SK-N-SH (cell line): ENCODE measurements at regions not wholly inside any gene's neighbourhood (a gene's known extent, or its start where the extent isn't known, plus 50 kb on each side); places are given as distances from the start of the nearest gene placed in this dataset.

Experiments
- CTCF ChIA-PET: fragments of 300-600, 350-600 bp; formaldehyde crosslinking; extraction: SDS; loops from one replicate; lab custom pipeline; 2021; lab: Yijun Ruan, JAX
- POLR2A ChIA-PET: fragments of 350-600 bp; sonication (Branson Sonifier 250); formaldehyde crosslinking; extraction: SDS; loops from one replicate; lab custom pipeline; 2020; ENCODE audit warnings: antibody characterized with exemption, inconsistent platforms; lab: Yijun Ruan, JAX
- DNase-seq: peaks from one replicate; pipeline ENCODE4 v3.0.0; 2012
- H2AFZ ChIP-seq: fragments of 200-600 bp; sonication (generic); 2 replicates; pipeline ENCODE4 v1.8.1; 2016; ENCODE audit warnings: antibody characterized with exemption, mild to moderate bottlenecking, low read depth
- H3F3A ChIP-seq: fragments of 200-600 bp; sonication (generic); replicated peaks from 2 replicates; pipeline ENCODE3; 2016; ENCODE audit warnings: antibody characterized with exemption, mild to moderate bottlenecking; ENCODE audit not compliant: insufficient read depth
- H3K27ac ChIP-seq, 2 experiments: fragments of 200-500 bp in 1 of 2; fragments of 200-600 bp in 1 of 2; sonication (Bioruptor generic) in 1 of 2; sonication (generic), shearing (Covaris generic) in 1 of 2; 2 replicates each; pipeline versions ENCODE4 v1.5.1 to v1.6.1; 2014 to 2016; ENCODE audit warnings: low read depth in 2 of 2, inconsistent platforms in 1 of 2, low read length in 1 of 2, mild to moderate bottlenecking in 1 of 2, mixed read lengths in 1 of 2
- H3K27me3 ChIP-seq: fragments of 200-600 bp; sonication (generic), shearing (Covaris generic); 2 replicates; pipeline ENCODE4 v1.6.1; 2016; ENCODE audit warnings: mixed run types; ENCODE audit not compliant: insufficient read depth
- H3K36me3 ChIP-seq, 2 experiments: fragments of 200-500 bp in 1 of 2; fragments of 200-600 bp in 1 of 2; sonication (Bioruptor generic) in 1 of 2; sonication (generic) in 1 of 2; replicated peaks in 1 of 2; 2 replicates each; pipeline versions ENCODE3 to v1.5.1; 2014 to 2016; ENCODE audit warnings: low read length in 1 of 2, mild to moderate bottlenecking in 1 of 2; ENCODE audit not compliant: insufficient read depth in 2 of 2, control insufficient read depth in 1 of 2
- H3K4me1 ChIP-seq, 2 experiments: fragments of 200-500 bp in 1 of 2; fragments of 200-600 bp in 1 of 2; sonication (Bioruptor generic) in 1 of 2; sonication (generic), shearing (Covaris generic) in 1 of 2; 2 replicates each; pipeline versions ENCODE4 v1.5.1 to v1.6.1; 2014 to 2016; ENCODE audit warnings: low read depth in 1 of 2, low read length in 1 of 2, mixed run types in 1 of 2; ENCODE audit not compliant: insufficient read depth in 2 of 2, control insufficient read depth in 1 of 2
- H3K4me2 ChIP-seq: fragments of 200-600 bp; sonication (generic), shearing (Covaris generic); 2 replicates; pipeline ENCODE4 v1.6.1; 2017; ENCODE audit warnings: mixed run types
- H3K4me3 ChIP-seq, 2 experiments: fragments of 200-500 bp in 1 of 2; fragments of 200-600 bp in 1 of 2; sonication (Bioruptor generic) in 1 of 2; sonication (generic), shearing (Covaris generic) in 1 of 2; 2 replicates each; pipeline versions ENCODE4 v1.5.1 to v1.8.1; 2014 to 2016; ENCODE audit warnings: low read depth in 2 of 2, inconsistent platforms in 1 of 2, low read length in 1 of 2, mild to moderate bottlenecking in 1 of 2, mixed read lengths in 1 of 2, moderate library complexity in 1 of 2
- H3K79me2 ChIP-seq: fragments of 200-600 bp; sonication (generic); 2 replicates; pipeline ENCODE4 v1.8.1; 2017; ENCODE audit warnings: mild to moderate bottlenecking; ENCODE audit not compliant: insufficient read depth
- H3K9ac ChIP-seq: fragments of 200-600 bp; sonication (generic); 2 replicates; pipeline ENCODE4 v1.6.1; 2017; ENCODE audit warnings: mixed run types
- H3K9me2 ChIP-seq: fragments of 200-600 bp; sonication (generic); 2 replicates; pipeline ENCODE4 v1.6.1; 2017; ENCODE audit warnings: mixed run types
- H3K9me3 ChIP-seq: fragments of 200-600 bp; sonication (generic); 2 replicates; pipeline ENCODE4 v1.6.1; 2017; ENCODE audit warnings: mixed run types, mild to moderate bottlenecking, moderate library complexity
- H4K20me1 ChIP-seq: fragments of 200-600 bp; sonication (generic); 2 replicates; pipeline ENCODE4 v1.6.1; 2017; ENCODE audit warnings: mild to moderate bottlenecking, mixed run types; ENCODE audit not compliant: insufficient read depth
- ELF1 ChIP-seq: IDR thresholded peaks from 2 replicates; pipeline ENCODE4 v1.4.0; 2012
- EZH2phosphoT487 ChIP-seq: fragments of 200-600 bp; sonication (generic); IDR thresholded peaks from 2 replicates; pipeline ENCODE4 v1.6.1; 2017; ENCODE audit warnings: low read depth, mixed run types, mild to moderate bottlenecking, antibody characterized with exemption, moderate library complexity, borderline replicate concordance
- FOSL2 ChIP-seq: IDR thresholded peaks from 2 replicates; pipeline ENCODE4 v1.4.0; 2012; ENCODE audit warnings: low read depth, mild to moderate bottlenecking, moderate library complexity, borderline replicate concordance
- FOXJ3 ChIP-seq: sonication (generic); formaldehyde crosslinking; IDR thresholded peaks from 2 replicates; pipeline ENCODE4 v1.5.1; 2020; ENCODE audit warnings: mild to moderate bottlenecking, missing genetic modification reagents
- FOXM1 ChIP-seq: IDR thresholded peaks from 2 replicates; pipeline ENCODE4 v1.4.0; 2012; ENCODE audit warnings: low read depth, mild to moderate bottlenecking
- GATA2 ChIP-seq: sonication (generic); formaldehyde crosslinking; IDR thresholded peaks from 2 replicates; pipeline ENCODE4 v1.5.0; 2020; ENCODE audit warnings: mild to moderate bottlenecking, missing genetic modification reagents
- IRF3 ChIP-seq: fragments of 150-350 bp; IDR thresholded peaks from 2 replicates; pipeline ENCODE4 v1.6.1; 2016; ENCODE audit warnings: mild to moderate bottlenecking, low read depth, low read length
- JUND ChIP-seq: IDR thresholded peaks from 2 replicates; pipeline ENCODE4 v1.4.0; 2012
- MEF2A ChIP-seq: IDR thresholded peaks from 2 replicates; pipeline ENCODE4 v1.4.0; 2012; ENCODE audit warnings: low read depth, borderline replicate concordance
- MXI1 ChIP-seq: IDR thresholded peaks from 2 replicates; pipeline ENCODE4 v1.6.1; 2012; ENCODE audit warnings: mild to moderate bottlenecking, low read depth, low read length, improper control_type of control experiment
- NFIC ChIP-seq: IDR thresholded peaks from 2 replicates; pipeline ENCODE4 v1.4.0; 2012; ENCODE audit warnings: borderline replicate concordance
- NRF1 ChIP-seq: IDR thresholded peaks from 2 replicates; pipeline ENCODE4 v1.6.1; 2012; ENCODE audit warnings: low read depth, mild to moderate bottlenecking, low read length
- PBX3 ChIP-seq: IDR thresholded peaks from 2 replicates; pipeline ENCODE4; 2012
- RAD21 ChIP-seq: IDR thresholded peaks from 2 replicates; pipeline ENCODE4 v1.6.1; 2012; ENCODE audit warnings: mild to moderate bottlenecking, low read length
- REST ChIP-seq: IDR thresholded peaks from 2 replicates; pipeline ENCODE4 v1.6.1; 2012; ENCODE audit warnings: mild to moderate bottlenecking, low read depth, low read length, moderate library complexity
- RFX5 ChIP-seq: IDR thresholded peaks from 2 replicates; pipeline ENCODE4 v1.6.1; 2012; ENCODE audit warnings: mild to moderate bottlenecking, improper control_type of control experiment, low read length
- RXRA ChIP-seq: IDR thresholded peaks from 2 replicates; pipeline ENCODE4 v1.4.0; 2012; ENCODE audit warnings: low read depth, mild to moderate bottlenecking, borderline replicate concordance
- SIN3A ChIP-seq: IDR thresholded peaks from 2 replicates; pipeline ENCODE4 v1.6.1; 2012; ENCODE audit warnings: low read depth, mild to moderate bottlenecking, low read length, moderate library complexity, borderline replicate concordance
- USF1 ChIP-seq: IDR thresholded peaks from 2 replicates; pipeline ENCODE4 v1.4.0; 2012; ENCODE audit warnings: low read depth, borderline replicate concordance
- USF2 ChIP-seq: fragments of 150-350 bp; IDR thresholded peaks from 2 replicates; pipeline ENCODE4 v1.6.1; 2017; ENCODE audit warnings: antibody characterized with exemption, low read length, low read depth, borderline replicate concordance
- YY1 ChIP-seq: IDR thresholded peaks from 2 replicates; pipeline ENCODE4 v1.4.0; 2012; ENCODE audit warnings: low read depth, mild to moderate bottlenecking
- WGBS: methylation state at CpG from one replicate; pipeline ENCODE4 v1.1.6; 2017; ENCODE audit warnings: low lambda C conversion rate; 5-methylcytosine and 5-hydroxymethylcytosine counted together

GRCh38 chr10:100661520-100661919 is 83.9 kb upstream of the PAX2 start:
- CTCF ChIA-PET = interaction anchor here (1.6 to 2.3 kb wide), 2 partner anchors 9 to 82 kb away, joined by 5 to 7 read pairs; no protein-coding TSS in a partner anchor

GRCh38 chr10:100662067-100662466 is 83.3 kb upstream of the PAX2 start:
- peaks cover 0 to 2% of the 10 kb centered on the region in 2 experiments; a peak in 1 of 4 replicates for H3K4me1 ChIP-seq
- H3F3A ChIP-seq = no peaks in the 10 kb centered on the region
- ChIA-PET POLR2A (no interaction called here), CTCF (interaction anchor here (1.6 kb wide), 1 partner anchor 81 kb away, joined by 5 read pairs; no protein-coding TSS in a partner anchor)
- H3K9me2 ChIP-seq = no peaks in the 10 kb centered on the region
- no peaks in the 10 kb centered on the region for H3K36me3 ChIP-seq
- no peak overlapping the region for H2AFZ ChIP-seq
- H3K27me3 ChIP-seq = peaks cover 43% of the 10 kb centered on the region
- H3K4me3 ChIP-seq = no peak overlapping the region
- 52% methylated on average over 7 of the region's 7 CpGs for WGBS
- H3K79me2 ChIP-seq = no peaks in the 10 kb centered on the region
- H3K4me2 ChIP-seq = no peak overlapping the region
- no peak overlapping the region for H3K9ac ChIP-seq
- no peaks in the 10 kb centered on the region for H3K9me3 ChIP-seq
- H3K27ac ChIP-seq = no peak overlapping the region
- no peaks in the 10 kb centered on the region for H4K20me1 ChIP-seq
- DNase-seq = no peak
- TF ChIP-seq REST (no peak), IRF3 (no peak), NFIC (no peak), PBX3 (no peak), FOXM1 (no peak), ELF1 (no peak), NRF1 (no peak)

More at GRCh38 chr10:100661520-100661919, 83.9 kb upstream of the PAX2 start:
- Histone ChIP-seq H4K20me1 (no peaks in the 10 kb centered on the region), H3K4me2 (no peak overlapping the region), H2AFZ (no peak overlapping the region), H3K4me1 (peaks cover 0 to 2% of the 10 kb centered on the region in 2 experiments; a peak in 1 of 4 replicates), H3K36me3 (no peaks in the 10 kb centered on the region), H3K79me2 (no peaks in the 10 kb centered on the region), H3K9ac (no peak overlapping the region), H3K27me3 (peaks cover 49% of the 10 kb centered on the region), H3K9me3 (no peaks in the 10 kb centered on the region), H3F3A (no peaks in the 10 kb centered on the region), H3K9me2 (no peaks in the 10 kb centered on the region), H3K27ac (no peak overlapping the region), H3K4me3 (no peak overlapping the region)
- POLR2A ChIA-PET = no interaction called here
- TF ChIP-seq FOXM1 = no peak
- TF ChIP-seq RXRA = no peak
- TF ChIP-seq EZH2phosphoT487 = no peak
- TF ChIP-seq MEF2A = no peak
- no peak for TF ChIP-seq USF2
- TF ChIP-seq FOSL2 = no peak
- TF ChIP-seq RFX5 = no peak
- TF ChIP-seq GATA2 (CRISPR knock-in tag) = no peak
- no peak for TF ChIP-seq NFIC
- TF ChIP-seq JUND = no peak
- no peak for TF ChIP-seq MXI1
- TF ChIP-seq IRF3 = no peak
- no peak for TF ChIP-seq FOXJ3 (CRISPR knock-in tag)
- no peak for TF ChIP-seq SIN3A
- TF ChIP-seq YY1 = no peak
- TF ChIP-seq USF1 = no peak
- no peak for TF ChIP-seq RAD21
- WGBS = 33% methylated on average over 9 of the region's 13 CpGs
- no peak for DNase-seq
